Motor neuron (in vitro differentiated cells): ENCODE measurements at regions not wholly inside any gene's neighbourhood (a gene's known extent, or its start where the extent isn't known, plus 50 kb on each side); places are given as distances from the start of the nearest gene placed in this dataset.
"Not testable (repeated sequence)": the region's sequence is repeated elsewhere in the genome, so short reads cannot be mapped to it uniquely, and the experiment has no call there.

Experiments
- ATAC-seq, 8 experiments: fragments of 200-7000 bp; cut with Tn5 transposase; replicated peaks in 6 of 8; 2 replicates each; pipeline ENCODE4 v1.8.0; 2021; ENCODE audit warnings: mild to moderate bottlenecking in 8 of 8, moderate library complexity in 8 of 8
- H3K27ac ChIP-seq, 2 donors: fragments of 250-450 bp; sonication (Bioruptor Pico); 2 replicates each; pipeline ENCODE4 v1.9.0; 2021; ENCODE audit warnings: antibody characterized with exemption in 2 of 2, mild to moderate bottlenecking in 2 of 2, moderate library complexity in 1 of 2
- H3K4me1 ChIP-seq, 2 donors: fragments of 250-450 bp; sonication (Bioruptor Pico); replicated peaks in 1 of 2; 2 replicates each; pipeline ENCODE4 v1.6.1; 2021; ENCODE audit warnings: antibody characterized with exemption in 2 of 2, mild to moderate bottlenecking in 2 of 2, moderate library complexity in 1 of 2
- H3K4me3 ChIP-seq, 5 donors: fragments of 250-450 bp; sonication (Bioruptor Pico); 2 replicates each; pipeline ENCODE4 v1.9.0; 2021; ENCODE audit warnings: antibody characterized with exemption in 5 of 5, mild to moderate bottlenecking in 5 of 5, moderate library complexity in 4 of 5
- WGBS, 10 experiments: fragments of 450-650 bp; shearing (Covaris generic); methylation state at CpG; one replicate each; pipeline ENCODE4 v1.0.0; 2022; 5-methylcytosine and 5-hydroxymethylcytosine counted together
- in situ Hi-C, 9 experiments: fragments of 400-800 bp; cut with MboI; loops; one replicate each; pipeline ENCODE4 v1.15.0; 2021; ENCODE audit warnings: low sequenced_read_pairs in 9 of 9, low pct_unique_long_range_greater_than_20kb in 2 of 9; ENCODE audit not compliant: unreplicated experiment in 9 of 9

DNA sequence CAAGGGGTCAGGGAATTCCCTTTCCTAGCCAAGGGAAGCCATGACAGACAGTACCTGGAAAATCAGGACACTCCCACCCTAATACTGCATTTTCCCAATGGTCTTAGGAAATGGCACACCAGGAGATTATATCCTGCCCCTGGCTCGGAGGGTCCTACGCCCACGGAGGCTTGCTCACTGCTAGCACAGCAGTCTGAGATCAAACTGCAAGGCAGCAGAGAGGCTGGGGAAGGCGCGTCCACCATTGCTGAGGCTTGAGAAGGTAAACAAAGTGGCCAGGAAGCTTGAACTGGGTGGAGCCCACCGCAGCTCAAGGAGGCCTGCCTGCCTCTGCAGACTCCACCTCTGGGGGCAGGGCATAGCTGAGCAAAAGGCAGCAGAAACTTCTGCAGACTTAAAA is 207.1 kb upstream of the OBI1 start:
- ATAC-seq, H3K4me3 ChIP-seq, H3K4me1 ChIP-seq, in situ Hi-C loops, H3K27ac ChIP-seq: not testable (repeated sequence)
- 0 to 67% (median 0%) methylated on average over 1 to 4 of the region's 6 CpGs; no CpG with 5 or more reads in 7 of the 10 experiments for WGBS, 10 experiments

GRCh38 chr13:78862446-78862845 is 203.5 kb upstream of the OBI1 start:
- ATAC-seq: peak in 1 of 8 experiments; percentile 55
- WGBS, 10 experiments: 0 to 89% (median 67%) methylated on average over 1 of the region's 1 CpG; no CpG with 5 or more reads in 3 of the 10 experiments
- Histone ChIP-seq H3K4me3 (no peak overlapping the region), H3K4me1 (no peaks in the 10 kb centered on the region), H3K27ac (no peak overlapping the region)
- in situ Hi-C loops: no loop called here

DNA sequence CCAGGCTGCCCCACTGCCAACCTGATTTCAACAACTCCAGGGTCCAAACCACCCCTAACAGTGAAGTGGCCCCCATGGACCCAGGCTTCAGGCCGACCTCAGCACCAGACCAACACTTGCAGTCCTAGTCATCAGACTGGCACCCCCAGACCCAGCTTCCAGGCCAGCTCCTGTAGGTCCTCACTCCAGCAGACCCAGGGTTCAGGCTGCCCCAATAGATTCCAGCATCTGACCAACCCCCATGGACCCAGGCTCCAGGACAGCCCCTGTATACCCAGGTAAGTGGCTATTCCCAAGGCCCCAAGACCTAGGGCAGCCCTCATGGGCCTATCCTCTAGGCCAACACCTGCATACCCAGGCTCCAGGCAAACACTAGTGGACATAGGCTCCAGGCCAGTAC is 193.8 kb upstream of the OBI1 start:
- Histone ChIP-seq H3K4me1 (no peaks in the 10 kb centered on the region), H3K4me3 (no peak overlapping the region), H3K27ac (no peak overlapping the region)
- 80% methylated on average over 1 of the region's 1 CpG; no CpG with 5 or more reads in 9 of the 10 experiments for WGBS, 10 experiments
- in situ Hi-C loops: no loop called here
- no peak for ATAC-seq

GRCh38 chr13:78845656-78846365 is 186.9 kb upstream of the OBI1 start:
- ATAC-seq: no peak
- 0 to 100% (median 83%) methylated on average over 1 to 3 of the region's 3 CpGs; no CpG with 5 or more reads in 1 of the 10 experiments for WGBS, 10 experiments
- in situ Hi-C loops: no loop called here
- no peaks in the 10 kb centered on the region for H3K4me1 ChIP-seq
- H3K27ac ChIP-seq: no peak overlapping the region
- H3K4me3 ChIP-seq: no peak overlapping the region

GRCh38 chr13:78844106-78844505 is 185.2 kb upstream of the OBI1 start:
- no peaks in the 10 kb centered on the region for H3K4me1 ChIP-seq
- in situ Hi-C loops: no loop called here
- no peak overlapping the region for H3K27ac ChIP-seq
- no peak for ATAC-seq
- no peak overlapping the region for H3K4me3 ChIP-seq
- 28 to 100% (median 87%) methylated on average over 2 to 4 of the region's 4 CpGs for WGBS, 10 experiments

- Histone ChIP-seq H3K27ac (no peak overlapping the region), H3K4me3 (no peak overlapping the region), H3K4me1 (peaks cover 0 to 6% of the 10 kb centered on the region in 2 donors)
- peak in 1 of 8 experiments; percentile 93 for ATAC-seq
- WGBS, 10 experiments: 0 to 86% (median 44%) methylated on average over 1 to 6 of the region's 7 CpGs
- in situ Hi-C loops: no loop called here
These were observed 182.5 kb upstream of the OBI1 start for GRCh38 chr13:78841358-78841963.

DNA sequence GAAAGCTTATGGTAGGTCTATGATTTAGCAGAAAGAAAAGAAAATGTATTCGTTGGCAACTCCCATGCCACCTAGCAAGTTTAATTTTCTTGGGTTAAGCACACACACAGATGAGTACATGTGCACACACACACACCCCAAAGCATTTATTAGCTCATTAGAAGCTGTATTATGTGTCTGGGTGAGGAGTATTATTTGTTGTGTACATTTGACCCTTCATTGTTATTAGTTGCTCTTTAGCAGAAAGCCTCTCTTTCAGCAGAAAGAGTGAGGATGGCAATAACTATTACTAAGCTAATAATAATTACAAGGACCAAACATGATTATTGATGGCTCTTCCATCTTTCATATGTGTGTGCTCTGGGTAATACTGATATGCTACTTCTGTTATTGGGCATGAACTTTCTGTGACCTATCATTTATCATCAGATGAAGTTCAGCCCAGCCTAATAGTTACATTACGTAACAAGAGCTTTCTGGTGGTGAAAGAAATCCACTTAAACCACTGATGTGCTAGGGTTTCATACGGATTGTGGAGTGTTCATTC is 177.4 kb upstream of the OBI1 start:
- Histone ChIP-seq H3K4me3 (no peak overlapping the region), H3K4me1 (peaks cover 4 to 9% of the 10 kb centered on the region in 2 donors), H3K27ac (no peak overlapping the region)
- in situ Hi-C loops: no loop called here
- WGBS, 10 experiments: 0 to 90% (median 45%) methylated on average over 2 to 3 of the region's 3 CpGs
- peak in 5 of 8 experiments; percentile 65 to 94 (median 90) for ATAC-seq

DNA sequence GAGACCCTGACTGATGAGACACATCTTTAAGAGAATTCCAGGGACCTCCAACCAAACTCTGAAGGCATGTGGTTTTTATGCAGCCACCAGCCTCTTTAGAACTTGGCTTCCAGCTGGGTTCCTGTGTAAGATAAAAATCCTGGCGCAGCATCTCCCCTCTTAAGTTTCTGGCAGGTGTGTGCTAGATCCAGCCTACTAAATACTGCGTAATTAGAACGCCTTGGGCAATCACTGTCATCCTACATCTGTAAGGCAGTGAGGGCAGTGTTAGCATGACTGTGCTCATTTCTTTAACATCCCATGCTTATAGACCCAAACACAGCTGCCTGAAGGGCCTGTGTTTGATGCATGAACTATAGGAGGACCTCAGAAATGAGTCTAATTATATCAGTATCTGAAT is 173.5 kb upstream of the OBI1 start:
- in situ Hi-C loops: no loop called here
- WGBS, 10 experiments: 17 to 92% methylated on average over 2 of the region's 3 CpGs; no CpG with 5 or more reads in 8 of the 10 experiments
- ATAC-seq: no peak

DNA sequence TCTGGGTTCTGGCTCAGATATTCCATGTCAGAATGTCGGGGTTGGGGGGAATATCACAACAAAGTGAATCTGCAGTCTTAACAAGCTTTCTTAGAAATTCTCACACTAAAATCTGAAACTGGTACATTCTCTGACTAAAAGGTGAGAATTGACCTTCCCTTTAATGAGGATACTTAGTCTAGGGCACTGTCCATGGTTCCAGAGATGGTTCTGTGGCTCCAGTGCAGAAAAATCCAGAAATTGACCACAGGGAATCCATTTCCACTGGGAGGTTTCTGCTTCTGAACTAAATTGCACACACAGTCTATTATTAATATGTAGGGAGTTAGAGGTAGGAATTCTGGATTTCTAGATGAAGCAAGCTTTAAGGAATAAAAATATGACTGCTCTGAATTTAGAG is 171.6 kb upstream of the OBI1 start:
- 0 to 89% (median 71%) methylated on average over 1 of the region's 1 CpG; no CpG with 5 or more reads in 5 of the 10 experiments for WGBS, 10 experiments
- in situ Hi-C loops: no loop called here
- no peak for ATAC-seq
- Histone ChIP-seq H3K4me3 (no peak overlapping the region), H3K4me1 (no peaks in the 10 kb centered on the region), H3K27ac (no peak overlapping the region)

More for the DNA sequence above, 173.5 kb upstream of the OBI1 start:
- Histone ChIP-seq H3K4me1 (peaks cover 4 to 9% of the 10 kb centered on the region in 2 donors), H3K27ac (no peak overlapping the region), H3K4me3 (no peak overlapping the region)

DNA sequence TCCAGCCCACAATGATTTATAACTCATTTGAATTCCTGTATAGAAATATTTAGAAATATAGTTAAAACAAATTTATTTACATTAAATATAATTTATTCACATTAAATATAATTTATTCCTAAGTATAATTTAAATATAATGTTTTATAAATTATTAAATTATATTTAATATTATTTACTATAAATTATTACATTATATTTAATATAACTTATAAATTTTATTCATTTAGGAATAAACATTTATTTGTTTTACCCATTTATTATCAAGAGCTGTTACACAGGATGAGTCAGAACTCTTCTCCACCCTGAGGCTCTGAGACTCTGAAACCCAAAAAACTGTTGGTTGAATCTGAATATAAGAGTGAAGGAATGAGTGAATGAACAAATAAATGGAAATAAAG is 170.9 kb upstream of the OBI1 start:
- Histone ChIP-seq H3K4me3 (no peak overlapping the region), H3K27ac (no peak overlapping the region), H3K4me1 (no peaks in the 10 kb centered on the region)
- in situ Hi-C loops: no loop called here
- ATAC-seq: no peak

GRCh38 chr13:78827471-78827870 is 168.5 kb upstream of the OBI1 start:
- 0 to 100% (median 46%) methylated on average over 1 to 3 of the region's 3 CpGs; no CpG with 5 or more reads in 2 of the 10 experiments for WGBS, 10 experiments
- H3K4me1 ChIP-seq: no peaks in the 10 kb centered on the region
- H3K4me3 ChIP-seq: no peak overlapping the region
- ATAC-seq: no peak
- no peak overlapping the region for H3K27ac ChIP-seq
- in situ Hi-C loops: no loop called here

DNA sequence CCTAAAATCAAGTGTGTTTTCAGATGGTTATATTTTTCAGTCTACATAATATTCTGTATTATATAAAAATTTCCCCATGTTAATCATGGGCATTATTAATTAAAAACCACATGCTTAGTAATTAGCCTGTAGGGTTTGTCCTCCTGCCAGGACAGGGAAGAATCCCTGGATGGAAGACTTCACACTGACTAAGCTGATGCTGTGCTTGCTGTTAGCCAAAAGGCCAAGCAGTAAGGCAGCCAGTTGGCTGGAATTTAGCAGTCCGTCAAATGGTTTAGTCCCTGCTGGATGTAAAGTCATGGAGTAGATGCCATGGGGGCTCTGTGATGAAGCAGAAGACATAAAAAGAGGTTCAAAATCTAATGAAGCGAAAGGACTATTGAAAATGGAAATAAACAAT is 168.0 kb upstream of the OBI1 start:
- Histone ChIP-seq H3K4me1 (no peaks in the 10 kb centered on the region), H3K4me3 (no peak overlapping the region), H3K27ac (no peak overlapping the region)
- in situ Hi-C loops: no loop called here
- 0 to 100% (median 54%) methylated on average over 1 to 2 of the region's 2 CpGs for WGBS, 10 experiments
- no peak for ATAC-seq

DNA sequence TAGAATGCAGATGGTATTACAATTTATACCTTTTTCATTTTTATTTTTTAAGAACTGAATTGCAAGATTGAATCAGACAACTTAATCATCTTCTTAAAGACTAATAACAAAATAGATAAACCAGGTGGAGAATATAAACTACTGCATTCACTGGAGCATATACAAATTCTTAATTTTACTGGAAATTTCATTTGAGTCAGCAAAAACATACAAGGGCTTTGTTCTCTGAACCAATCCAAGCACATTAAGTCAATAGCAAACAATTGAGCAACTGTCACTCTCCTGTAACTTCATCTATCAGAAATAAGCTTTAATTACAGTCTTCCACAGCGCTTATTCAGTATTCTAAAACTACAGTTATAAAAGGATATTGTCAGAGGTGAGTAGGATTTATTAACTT is 167.4 kb upstream of the OBI1 start:
- 0 to 100% (median 67%) methylated on average over 1 of the region's 1 CpG; no CpG with 5 or more reads in 1 of the 10 experiments for WGBS, 10 experiments
- no peaks in the 10 kb centered on the region for H3K4me1 ChIP-seq
- H3K4me3 ChIP-seq: no peak overlapping the region
- in situ Hi-C loops: no loop called here
- H3K27ac ChIP-seq: no peak overlapping the region
- no peak for ATAC-seq
